Activated T-helper 9 cell treated with anti-CD3 and anti-CD28 coated beads, Interleukin-2, amount 50 U/mL, for 16 hours (primary cell): ENCODE measurements at regions not wholly inside any gene's neighbourhood (a gene's known extent, or its start where the extent isn't known, plus 50 kb on each side); places are given as distances from the start of the nearest gene placed in this dataset.

Source experiments
- DNase-seq: peaks from one replicate; pipeline ENCODE4 v3.0.0-alpha.2; 2020; ENCODE audit warnings: low read depth

DNA sequence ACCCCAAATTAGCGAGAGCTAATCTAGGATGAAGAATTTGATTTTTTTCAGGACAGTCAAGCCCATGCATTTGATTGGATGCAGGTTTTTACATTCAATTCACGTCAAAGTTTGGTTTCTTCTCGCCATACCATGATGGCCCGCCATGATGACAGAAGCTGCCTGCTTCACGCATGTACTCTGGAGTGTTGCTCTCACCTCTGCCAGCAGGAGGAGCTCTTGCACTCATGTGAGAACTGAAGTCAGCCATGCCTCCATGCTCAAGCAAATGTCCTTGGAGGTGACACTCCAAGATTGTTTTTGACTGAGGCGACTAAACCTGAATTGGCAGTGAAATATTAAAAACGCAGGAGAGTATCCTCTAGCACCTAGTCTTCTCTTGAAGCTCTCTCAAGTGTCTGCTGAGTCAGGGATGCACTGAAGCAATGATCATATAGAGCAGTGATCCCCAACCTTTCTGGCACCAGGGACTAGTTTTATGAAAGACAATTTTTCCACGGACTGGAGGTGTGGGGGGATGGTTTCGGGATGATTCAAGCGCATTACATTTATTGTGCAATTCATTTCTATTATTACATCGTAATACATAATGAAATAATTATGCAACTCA, 120.9 kb downstream of the SAMMSON start:
- peak; percentile 21 for DNase-seq

DNA sequence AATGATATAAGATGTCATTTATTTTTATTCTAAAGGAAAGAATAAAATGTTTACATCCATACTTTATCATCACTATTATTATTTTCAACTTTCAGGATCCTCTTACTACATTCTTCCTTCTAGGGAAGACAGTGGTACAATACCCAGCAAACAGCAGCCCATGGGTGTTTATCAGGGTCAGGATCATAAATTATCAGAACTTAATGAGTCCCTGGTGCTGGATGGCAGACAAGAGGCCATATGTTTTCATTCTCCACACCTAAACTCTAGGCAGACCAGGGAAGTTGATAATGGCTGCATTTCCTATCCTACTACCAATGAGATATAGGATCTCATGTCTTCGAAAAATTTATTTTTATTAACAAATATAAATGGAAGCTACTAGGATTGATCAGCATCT, 127.7 kb downstream of the SAMMSON start:
- DNase-seq: no peak

DNA sequence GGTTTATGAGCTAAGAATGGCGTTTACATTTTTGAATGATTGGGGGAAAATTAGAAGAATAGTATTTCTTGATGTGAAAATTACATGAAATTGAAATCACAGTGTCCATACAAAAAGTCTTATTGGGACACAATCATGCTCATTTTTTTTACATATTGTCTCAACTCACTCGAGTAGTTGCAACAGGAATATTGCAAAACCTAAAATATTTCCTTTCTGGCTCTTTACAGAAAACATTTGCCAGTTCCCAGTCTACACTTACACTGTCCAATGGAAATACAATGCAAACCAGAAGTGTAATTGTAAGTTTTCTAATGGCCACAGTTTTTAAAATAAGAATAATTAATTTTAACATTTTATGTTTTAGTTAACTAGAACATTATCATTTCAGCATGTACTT, 137.8 kb downstream of the SAMMSON start:
- no peak for DNase-seq

DNA sequence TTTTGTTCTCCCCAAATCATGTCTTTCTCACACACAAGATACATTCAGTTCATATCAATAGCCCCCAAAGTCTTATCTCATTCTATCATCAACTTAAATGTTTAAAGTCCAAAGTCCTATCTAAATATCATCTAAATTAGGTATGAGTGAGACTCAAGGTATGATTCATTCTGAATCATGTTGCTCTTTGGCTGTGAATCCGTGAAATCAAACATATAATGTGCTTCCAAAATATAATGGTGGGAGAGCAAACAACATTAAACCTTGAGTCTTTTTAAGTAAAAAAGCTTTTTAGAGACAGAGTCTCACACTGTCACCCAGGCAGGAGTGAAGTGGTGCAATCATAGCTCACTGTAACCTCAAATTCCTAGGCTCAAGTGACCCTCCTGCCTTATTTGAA, 139.1 kb downstream of the SAMMSON start:
- no peak for DNase-seq
